ENCODE measurements at regions not wholly inside any gene's neighbourhood (a gene's known extent, or its start where the extent isn't known, plus 50 kb on each side); places are given as distances from the start of the nearest gene placed in this dataset.

GRCh38 chr4:187889651-187890050, 105.9 kb upstream of the ZFP42 start:
- DNase-seq (ENCODE audit: low spot score): no peak
- H3K9me3 ChIP-seq (ENCODE audit: low read depth): no peaks in the 10 kb centered on the region
- no peak overlapping the region for H3K4me2 ChIP-seq
- H4K20me1 ChIP-seq (ENCODE audit: insufficient read depth, poor library complexity, severe bottlenecking): no peaks in the 10 kb centered on the region
- no peaks in the 10 kb centered on the region for H3K9me2 ChIP-seq (replicated peaks; ENCODE audit: insufficient read depth)
- no peak overlapping the region for H3K4me3 ChIP-seq
- 93% methylated on average over 6 of the region's 6 CpGs for WGBS (ENCODE audit: low lambda C conversion rate, missing lambda C conversion rate)
- no peak overlapping the region for H2AFZ ChIP-seq
- no peak for TF ChIP-seq EZH2 (IDR thresholded peaks at IDR 0.05; ENCODE audit: borderline replicate concordance)
- TF ChIP-seq, protein P1, sequence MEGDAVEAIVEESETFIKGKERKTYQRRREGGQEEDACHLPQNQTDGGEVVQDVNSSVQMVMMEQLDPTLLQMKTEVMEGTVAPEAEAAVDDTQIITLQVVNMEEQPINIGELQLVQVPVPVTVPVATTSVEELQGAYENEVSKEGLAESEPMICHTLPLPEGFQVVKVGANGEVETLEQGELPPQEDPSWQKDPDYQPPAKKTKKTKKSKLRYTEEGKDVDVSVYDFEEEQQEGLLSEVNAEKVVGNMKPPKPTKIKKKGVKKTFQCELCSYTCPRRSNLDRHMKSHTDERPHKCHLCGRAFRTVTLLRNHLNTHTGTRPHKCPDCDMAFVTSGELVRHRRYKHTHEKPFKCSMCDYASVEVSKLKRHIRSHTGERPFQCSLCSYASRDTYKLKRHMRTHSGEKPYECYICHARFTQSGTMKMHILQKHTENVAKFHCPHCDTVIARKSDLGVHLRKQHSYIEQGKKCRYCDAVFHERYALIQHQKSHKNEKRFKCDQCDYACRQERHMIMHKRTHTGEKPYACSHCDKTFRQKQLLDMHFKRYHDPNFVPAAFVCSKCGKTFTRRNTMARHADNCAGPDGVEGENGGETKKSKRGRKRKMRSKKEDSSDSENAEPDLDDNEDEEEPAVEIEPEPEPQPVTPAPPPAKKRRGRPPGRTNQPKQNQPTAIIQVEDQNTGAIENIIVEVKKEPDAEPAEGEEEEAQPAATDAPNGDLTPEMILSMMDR (IDR thresholded peaks at IDR 0.05; ENCODE audit: poor library complexity): no peak
- no peaks in the 10 kb centered on the region for H3K27me3 ChIP-seq
- H3K79me2 ChIP-seq: no peaks in the 10 kb centered on the region
- no peak overlapping the region for H3K27ac ChIP-seq
- H3K36me3 ChIP-seq (replicated peaks; ENCODE audit: insufficient read depth, low read depth): no peaks in the 10 kb centered on the region
- no peaks in the 10 kb centered on the region for H3K4me1 ChIP-seq (ENCODE audit: insufficient read depth)

GRCh38 chr4:187893418-187893817, 102.2 kb upstream of the ZFP42 start:
- Histone ChIP-seq H3K9me3 (ENCODE audit: low read depth) (no peaks in the 10 kb centered on the region), H3K4me2 (no peak overlapping the region), H3K27me3 (no peaks in the 10 kb centered on the region), H3K27ac (no peak overlapping the region), H3K4me1 (ENCODE audit: insufficient read depth) (no peaks in the 10 kb centered on the region), H4K20me1 (ENCODE audit: insufficient read depth, poor library complexity, severe bottlenecking) (no peaks in the 10 kb centered on the region), H3K4me3 (no peak overlapping the region), H3K79me2 (no peaks in the 10 kb centered on the region), H3K9me2 (replicated peaks; ENCODE audit: insufficient read depth) (no peaks in the 10 kb centered on the region), H3K36me3 (replicated peaks; ENCODE audit: insufficient read depth, low read depth) (no peaks in the 10 kb centered on the region), H2AFZ (no peak overlapping the region)
- TF ChIP-seq, protein P1 (IDR thresholded peaks at IDR 0.05; ENCODE audit: poor library complexity): no peak
- TF ChIP-seq EZH2 (IDR thresholded peaks at IDR 0.05; ENCODE audit: borderline replicate concordance) (no peak), EZH2phosphoT487 (IDR thresholded peaks at IDR 0.05; ENCODE audit: low read depth, severe bottlenecking, unreplicated experiment) (no peak)
- WGBS (ENCODE audit: low lambda C conversion rate, missing lambda C conversion rate): 55% methylated on average over 5 of the region's 5 CpGs
- DNase-seq (ENCODE audit: low spot score): no peak

GRCh38 chr4:187903106-187903505, 92.5 kb upstream of the ZFP42 start:
- Histone ChIP-seq H3K79me2 (no peaks in the 10 kb centered on the region), H3K27ac (no peak overlapping the region), H3K4me1 (ENCODE audit: insufficient read depth) (no peaks in the 10 kb centered on the region), H3K9me2 (replicated peaks; ENCODE audit: insufficient read depth) (no peaks in the 10 kb centered on the region), H4K20me1 (ENCODE audit: insufficient read depth, poor library complexity, severe bottlenecking) (no peaks in the 10 kb centered on the region), H3K4me3 (no peak overlapping the region), H3K4me2 (no peak overlapping the region), H3K9me3 (ENCODE audit: low read depth) (no peaks in the 10 kb centered on the region), H3K36me3 (replicated peaks; ENCODE audit: insufficient read depth, low read depth) (no peaks in the 10 kb centered on the region), H3K27me3 (no peaks in the 10 kb centered on the region), H2AFZ (no peak overlapping the region)
- TF ChIP-seq, protein P1 (IDR thresholded peaks at IDR 0.05; ENCODE audit: poor library complexity): no peak
- TF ChIP-seq EZH2 (IDR thresholded peaks at IDR 0.05; ENCODE audit: borderline replicate concordance) (no peak), EZH2phosphoT487 (IDR thresholded peaks at IDR 0.05; ENCODE audit: low read depth, severe bottlenecking, unreplicated experiment) (no peak)
- DNase-seq (ENCODE audit: low spot score): no peak
- 78% methylated on average over 5 of the region's 5 CpGs for WGBS (ENCODE audit: low lambda C conversion rate, missing lambda C conversion rate)

DNA sequence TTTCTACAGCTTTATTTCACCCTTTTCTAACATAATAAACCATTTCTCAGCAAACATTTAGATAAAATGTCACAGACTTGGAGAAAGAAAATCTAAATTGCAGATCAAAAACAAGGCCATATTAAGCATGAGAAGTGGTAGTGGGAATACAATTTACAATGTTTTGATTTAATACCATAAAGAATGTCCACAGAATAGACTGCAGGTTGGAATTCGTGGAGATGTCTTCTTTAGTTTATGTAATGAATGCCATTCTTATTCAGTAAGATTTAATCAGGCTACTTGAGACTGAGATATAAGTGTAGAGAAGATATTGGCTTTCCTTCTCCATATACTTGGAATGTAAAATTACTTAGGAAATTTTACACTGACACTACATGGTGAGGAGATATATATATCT, 91.9 kb upstream of the ZFP42 start:
- Histone ChIP-seq H3K79me2 (no peaks in the 10 kb centered on the region), H2AFZ (no peak overlapping the region), H3K4me1 (ENCODE audit: insufficient read depth) (no peaks in the 10 kb centered on the region), H3K4me3 (no peak overlapping the region), H3K9me3 (ENCODE audit: low read depth) (no peaks in the 10 kb centered on the region), H3K27me3 (no peaks in the 10 kb centered on the region), H4K20me1 (ENCODE audit: insufficient read depth, poor library complexity, severe bottlenecking) (no peaks in the 10 kb centered on the region), H3K36me3 (replicated peaks; ENCODE audit: insufficient read depth, low read depth) (no peaks in the 10 kb centered on the region), H3K4me2 (no peak overlapping the region), H3K27ac (no peak overlapping the region), H3K9me2 (replicated peaks; ENCODE audit: insufficient read depth) (no peaks in the 10 kb centered on the region)
- no peak for DNase-seq (ENCODE audit: low spot score)
- TF ChIP-seq EZH2 (IDR thresholded peaks at IDR 0.05; ENCODE audit: borderline replicate concordance): no peak
- TF ChIP-seq, protein P1 (IDR thresholded peaks at IDR 0.05; ENCODE audit: poor library complexity): no peak
- no peak for TF ChIP-seq EZH2phosphoT487 (IDR thresholded peaks at IDR 0.05; ENCODE audit: low read depth, severe bottlenecking, unreplicated experiment)
- 59% methylated on average over 1 of the region's 1 CpG for WGBS (ENCODE audit: low lambda C conversion rate, missing lambda C conversion rate)

Data from hepatocyte (in vitro differentiated cells).